Upper lobe of left lung (tissue), 6 donors: ENCODE measurements at regions not wholly inside any gene's neighbourhood (a gene's known extent, or its start where the extent isn't known, plus 50 kb on each side); places are given as distances from the start of the nearest gene placed in this dataset.
"Not testable (repeated sequence)": the region's sequence is repeated elsewhere in the genome, so short reads cannot be mapped to it uniquely, and the experiment has no call there.

Experiments
- ATAC-seq, 2 donors: fragments of 200-7000 bp; cut with Tn5 transposase; one replicate each; pipeline ENCODE4 v1.9.1; 2022; ENCODE audit warnings: mild to moderate bottlenecking in 2 of 2, moderate library complexity in 2 of 2; ENCODE audit not compliant: low FRiP score in 2 of 2
- DNase-seq, 2 donors: peaks; one replicate each; pipeline ENCODE4 v3.0.0-alpha.2; 2019 to 2020
- H3K27ac ChIP-seq, 4 donors: fragments of 200-600 bp; sonication (generic); one replicate each; pipeline ENCODE4 v1.5.1; 2016 to 2019
- H3K27me3 ChIP-seq, 4 donors: fragments of 200-600 bp; sonication (generic); one replicate each; pipeline ENCODE4 v1.5.1; 2017 to 2019
- H3K36me3 ChIP-seq, 4 donors: fragments of 200-600 bp; sonication (generic); one replicate each; pipeline ENCODE4 v1.5.1; 2016 to 2019
- H3K4me1 ChIP-seq, 4 donors: fragments of 200-600 bp; sonication (generic); one replicate each; pipeline ENCODE4 v1.5.1; 2018 to 2019
- H3K4me3 ChIP-seq, 4 donors: fragments of 200-600 bp; sonication (generic); one replicate each; pipeline ENCODE4 v1.5.1; 2017 to 2019; ENCODE audit warnings: mild to moderate bottlenecking in 2 of 4, moderate library complexity in 1 of 4
- H3K9me3 ChIP-seq, 4 donors: fragments of 200-600 bp; sonication (generic); one replicate each; pipeline ENCODE4 v1.5.1; 2018 to 2019
- POLR2A ChIP-seq, 4 donors: fragments of 450-650 bp; IDR thresholded peaks; one replicate each; pipeline ENCODE4 v1.5.1; 2016 to 2017; ENCODE audit warnings: antibody characterized with exemption in 4 of 4, mild to moderate bottlenecking in 2 of 4
- POLR2AphosphoS5 ChIP-seq, 2 donors: sonication (generic); formaldehyde crosslinking; IDR thresholded peaks; one replicate each; pipeline ENCODE4 v1.5.1; 2017; ENCODE audit warnings: antibody characterized with exemption in 2 of 2
- WGBS, 2 donors: methylation state at CpG; one replicate each; pipeline ENCODE4 v1.1.5; 2017 to 2018; 5-methylcytosine and 5-hydroxymethylcytosine counted together
- donor health status: DM: no; HTN: no; CAD: no; lungs with moderate emphysema.
- donor health status: DM: no; HTN: yes; CAD: no; lungs with severe emphysema.

GRCh38 chr1:120357046-120357445 is 57.8 kb upstream of the NBPF8 start:
- not testable (repeated sequence) for H3K4me1 ChIP-seq, H3K9me3 ChIP-seq, H3K4me3 ChIP-seq, H3K36me3 ChIP-seq, H3K27me3 ChIP-seq, H3K27ac ChIP-seq, ATAC-seq
- peak in 1 of 2 donors; percentile 54 for DNase-seq
- peak in 1 of 2 donors; percentile 38 for TF ChIP-seq POLR2AphosphoS5 (IDR thresholded peaks at IDR 0.05)
- 29 to 34% methylated on average over 4 of the region's 4 CpGs for WGBS, 2 donors

DNA sequence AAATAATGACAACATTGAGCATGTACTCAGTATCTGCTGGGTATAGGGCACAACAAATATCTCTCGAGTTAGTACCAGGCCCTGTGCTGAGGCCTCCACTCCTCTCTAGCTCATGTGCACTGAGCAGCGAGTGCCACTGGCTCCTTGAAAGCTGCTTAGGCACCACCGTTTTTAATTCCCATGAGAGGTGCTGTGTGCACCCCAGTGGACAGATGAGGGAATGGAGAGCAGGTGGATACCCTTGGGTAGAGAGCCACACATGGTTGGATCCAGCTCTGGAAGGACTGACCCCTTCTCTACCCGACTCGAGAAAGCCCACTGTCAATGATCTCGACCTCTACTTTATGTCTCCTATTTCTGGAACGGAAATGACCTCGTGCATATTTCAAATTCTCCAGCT is 58.7 kb upstream of the NBPF8 start:
- not testable (repeated sequence) for H3K9me3 ChIP-seq, H3K4me3 ChIP-seq, H3K4me1 ChIP-seq, H3K36me3 ChIP-seq, H3K27ac ChIP-seq, H3K27me3 ChIP-seq, ATAC-seq
- no CpG with 5 or more reads among the region's 8 CpGs for WGBS, 2 donors
- DNase-seq: peak in 1 of 2 donors; percentile 46

DNA sequence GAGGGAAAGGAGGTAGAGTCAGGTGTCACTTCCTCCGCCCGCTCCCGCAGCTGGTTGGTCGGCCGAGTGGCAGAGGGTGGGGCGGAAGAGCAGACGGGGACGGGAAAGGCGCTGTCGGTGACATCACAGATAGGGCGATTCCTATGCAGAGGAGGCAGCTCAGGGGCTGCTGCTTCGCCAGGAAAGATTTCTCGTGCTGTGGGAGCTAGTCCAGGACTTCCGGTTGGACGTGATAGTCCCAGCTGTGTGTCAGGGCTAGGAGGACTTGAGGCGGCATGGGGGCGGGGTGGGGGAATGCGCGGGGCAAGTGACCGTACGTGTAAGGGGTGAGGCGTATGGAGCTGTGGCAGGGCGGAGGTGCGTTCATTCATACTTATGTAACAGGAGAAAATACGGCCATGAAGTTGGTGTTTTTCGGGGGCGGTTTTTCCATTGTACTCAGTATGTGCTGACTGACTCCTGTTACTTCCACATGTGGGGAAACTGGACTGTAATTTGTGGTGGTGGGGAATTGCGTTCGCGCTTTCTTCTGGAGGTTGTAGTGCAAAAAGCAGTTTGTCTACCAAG is 60.1 kb upstream of the NBPF8 start:
- ATAC-seq (peak; percentile 94 to 98), DNase-seq (peak in 1 of 2 donors; percentile 70)
- not testable (repeated sequence) for H3K36me3 ChIP-seq, H3K9me3 ChIP-seq, H3K4me1 ChIP-seq, H3K27me3 ChIP-seq
- peak overlapping the region in 3 of 4 donors; percentile 69 to 77 (median 75) for H3K27ac ChIP-seq
- peak overlapping the region in 2 of 4 donors; percentile 21 to 34 for H3K4me3 ChIP-seq
- 9 to 15% methylated on average over 16 to 17 of the region's 30 CpGs for WGBS, 2 donors
- peak in 2 of 4 donors; percentile 21 to 72 for TF ChIP-seq POLR2A (IDR thresholded peaks at IDR 0.05)
- peak in 1 of 2 donors; percentile 56 for TF ChIP-seq POLR2AphosphoS5 (IDR thresholded peaks at IDR 0.05)

DNA sequence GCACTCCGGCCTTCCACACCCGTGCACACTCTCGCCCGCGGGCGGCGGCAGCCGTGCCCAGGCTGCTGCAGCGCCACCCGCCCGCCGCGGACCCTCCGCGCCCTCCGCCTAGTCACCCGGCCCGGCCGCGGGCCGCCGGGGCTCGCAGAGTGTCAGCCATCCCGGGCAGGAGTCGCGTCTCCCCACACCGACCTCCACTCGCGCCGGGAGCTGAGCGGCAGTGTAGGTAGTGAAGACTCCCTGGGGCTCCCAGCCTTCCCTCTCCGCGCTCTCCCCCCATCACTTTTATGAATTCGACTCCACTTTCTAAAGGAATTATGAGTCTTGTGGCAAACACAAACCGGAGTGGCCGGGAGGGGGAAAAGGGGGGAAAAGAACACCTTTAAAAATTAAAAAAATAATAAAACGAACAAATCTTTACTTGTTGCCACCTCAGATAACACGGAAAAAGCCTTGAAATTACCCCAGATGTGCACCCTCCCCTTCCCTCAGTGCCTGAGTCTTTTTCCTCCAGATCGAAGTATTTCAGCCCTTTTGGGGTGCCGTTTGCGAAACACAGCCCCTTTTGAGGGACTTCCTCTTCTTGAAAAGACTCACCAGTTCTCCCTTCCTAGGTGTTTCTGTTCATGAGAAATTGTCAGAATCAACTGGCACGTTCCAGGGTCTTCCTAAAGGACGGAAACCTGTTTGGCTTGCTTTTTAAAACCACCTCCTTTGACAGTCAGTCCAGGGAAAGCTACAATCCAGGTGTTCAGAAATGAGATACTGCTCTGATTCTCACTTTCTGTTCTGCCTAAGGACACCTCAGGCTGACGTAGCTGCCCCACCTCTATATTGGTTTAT is 72.4 kb upstream of the NBPF8 start:
- 8 to 10% methylated on average over 9 to 10 of the region's 44 CpGs for WGBS, 2 donors
- H3K27ac ChIP-seq: peak overlapping the region; percentile 17 to 86 (median 52)

DNA sequence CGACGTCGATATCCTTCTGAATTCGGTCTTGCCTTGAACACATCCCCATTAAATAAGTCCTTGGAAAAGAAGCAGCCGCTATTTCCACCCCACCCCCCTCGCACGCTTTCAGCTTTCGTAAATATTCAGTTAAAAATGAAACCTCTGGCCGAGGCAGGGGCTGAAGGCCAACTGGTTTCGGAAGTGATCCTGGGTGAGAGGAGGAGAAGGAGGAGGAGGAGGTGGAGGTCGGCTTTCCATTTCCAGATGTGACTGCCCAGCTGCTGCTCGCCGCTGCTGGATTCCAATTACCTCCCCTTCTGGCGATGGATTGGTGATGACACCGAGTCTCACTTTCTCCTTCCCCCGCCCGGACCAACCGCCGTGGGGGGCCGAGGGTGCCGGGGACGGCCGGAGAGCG is 73.1 kb upstream of the NBPF8 start:
- 1% methylated on average over 18 of the region's 24 CpGs; no CpG with 5 or more reads in 1 of the 2 donors for WGBS, 2 donors
- ATAC-seq (peak in 1 of 2 donors; percentile 72), DNase-seq (peak in 1 of 2 donors; percentile 24)
- TF ChIP-seq POLR2AphosphoS5 (IDR thresholded peaks at IDR 0.05): peak in 1 of 2 donors; percentile 33
- TF ChIP-seq POLR2A (IDR thresholded peaks at IDR 0.05): peak in 2 of 4 donors; percentile 43 to 47
- H3K36me3 ChIP-seq, H3K27me3 ChIP-seq, H3K4me1 ChIP-seq, H3K9me3 ChIP-seq: not testable (repeated sequence)
- peak overlapping the region in 3 of 4 donors; percentile 44 to 54 (median 53) for H3K4me3 ChIP-seq
- H3K27ac ChIP-seq: peak overlapping the region; percentile 48 to 86 (median 73)

More for the DNA sequence above, 72.4 kb upstream of the NBPF8 start:
- H3K4me3 ChIP-seq: peak overlapping the region in 3 of 4 donors; percentile 38 to 54 (median 44)
- H3K4me1 ChIP-seq, H3K27me3 ChIP-seq, ATAC-seq, H3K36me3 ChIP-seq, H3K9me3 ChIP-seq: not testable (repeated sequence)
- peak; percentile 21 to 46 for DNase-seq

DNA sequence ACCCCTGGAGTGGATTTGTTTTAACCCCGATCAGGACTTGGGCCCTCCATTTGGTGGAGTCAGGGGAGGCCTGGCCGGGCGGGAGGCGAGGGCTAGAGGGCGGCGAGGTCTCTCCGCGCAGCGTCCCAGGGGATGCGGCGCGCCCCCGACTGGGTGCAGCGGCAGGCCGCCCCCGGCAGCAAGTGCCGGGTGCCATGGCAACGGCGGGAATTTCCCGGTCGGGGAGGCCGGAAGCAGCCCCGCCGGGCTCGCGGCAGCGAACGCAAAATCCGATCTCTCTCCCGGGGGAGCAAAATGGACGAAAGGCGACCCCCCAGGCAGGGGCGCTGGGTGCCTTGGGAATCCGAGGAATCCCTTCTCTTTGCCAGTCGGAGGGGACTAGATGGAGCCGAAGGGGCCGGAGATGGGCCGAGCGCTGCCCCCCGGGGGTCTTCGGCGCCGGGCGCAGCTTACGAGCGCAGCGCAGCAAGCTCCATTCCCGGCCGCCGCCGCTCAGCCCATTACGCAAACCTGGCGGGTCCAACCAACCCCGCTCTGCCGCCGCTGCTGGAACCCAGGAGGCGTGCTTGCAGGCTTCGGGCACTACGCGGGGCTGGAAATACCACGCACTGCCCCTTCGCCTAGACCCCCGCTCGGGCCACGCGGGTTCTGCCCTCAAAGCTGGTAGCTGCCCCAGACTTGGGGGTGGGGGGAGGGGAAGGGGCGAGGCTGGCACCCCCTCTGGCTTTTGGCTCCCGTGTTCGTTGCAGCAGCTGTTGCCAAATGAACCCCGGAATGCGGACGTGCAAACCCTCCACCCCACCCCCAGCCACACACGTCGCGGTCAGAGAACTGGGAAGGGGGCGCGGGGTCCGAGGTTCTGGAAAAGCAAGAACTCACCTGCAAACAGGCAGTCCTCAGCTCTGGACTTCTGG is 73.7 kb upstream of the NBPF8 start:
- TF ChIP-seq POLR2AphosphoS5 (IDR thresholded peaks at IDR 0.05) (peak in 1 of 2 donors; percentile 39), POLR2A (IDR thresholded peaks at IDR 0.05) (peak in 1 of 4 donors; percentile 59)
- WGBS, 2 donors: 20% methylated on average over 1 of the region's 78 CpGs; no CpG with 5 or more reads in 1 of the 2 donors
- ATAC-seq, H3K36me3 ChIP-seq, H3K9me3 ChIP-seq, H3K27me3 ChIP-seq, H3K4me1 ChIP-seq: not testable (repeated sequence)
- peak; percentile 22 to 89 for DNase-seq
- H3K4me3 ChIP-seq: peak overlapping the region in 3 of 4 donors; percentile 44 to 54 (median 53)
- peak overlapping the region; percentile 72 to 86 (median 77) for H3K27ac ChIP-seq

- H3K36me3 ChIP-seq, H3K27ac ChIP-seq, DNase-seq, H3K27me3 ChIP-seq, H3K4me1 ChIP-seq, H3K4me3 ChIP-seq, ATAC-seq, H3K9me3 ChIP-seq: not testable (repeated sequence)
- 100% methylated on average over 1 of the region's 2 CpGs; no CpG with 5 or more reads in 1 of the 2 donors for WGBS, 2 donors
These were observed 99.1 kb upstream of the NBPF8 start for GRCh38 chr1:120315738-120316137.

DNA sequence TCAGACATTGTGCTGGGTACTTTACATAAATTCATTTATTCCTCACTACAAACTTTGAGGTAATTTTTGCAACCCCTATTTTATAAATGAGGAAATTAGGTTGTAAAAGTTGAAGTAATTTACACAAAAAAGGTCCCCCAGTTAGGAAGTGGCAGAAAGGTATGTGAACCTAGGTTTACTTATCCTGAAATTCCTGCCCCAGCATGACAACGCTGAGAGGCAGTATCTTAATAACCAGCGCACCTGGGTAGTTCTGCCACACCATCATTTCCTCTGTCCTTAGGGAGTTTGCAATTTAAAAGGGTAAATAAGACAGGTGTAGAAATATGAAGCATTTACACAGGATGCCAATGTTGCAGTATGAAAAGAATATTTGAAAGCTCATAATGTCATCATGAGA is 102.9 kb upstream of the NBPF8 start:
- no CpG with 5 or more reads among the region's 2 CpGs for WGBS, 2 donors
- H3K4me3 ChIP-seq, H3K9me3 ChIP-seq, ATAC-seq, DNase-seq, H3K27me3 ChIP-seq, H3K27ac ChIP-seq, H3K4me1 ChIP-seq, H3K36me3 ChIP-seq: not testable (repeated sequence)

DNA sequence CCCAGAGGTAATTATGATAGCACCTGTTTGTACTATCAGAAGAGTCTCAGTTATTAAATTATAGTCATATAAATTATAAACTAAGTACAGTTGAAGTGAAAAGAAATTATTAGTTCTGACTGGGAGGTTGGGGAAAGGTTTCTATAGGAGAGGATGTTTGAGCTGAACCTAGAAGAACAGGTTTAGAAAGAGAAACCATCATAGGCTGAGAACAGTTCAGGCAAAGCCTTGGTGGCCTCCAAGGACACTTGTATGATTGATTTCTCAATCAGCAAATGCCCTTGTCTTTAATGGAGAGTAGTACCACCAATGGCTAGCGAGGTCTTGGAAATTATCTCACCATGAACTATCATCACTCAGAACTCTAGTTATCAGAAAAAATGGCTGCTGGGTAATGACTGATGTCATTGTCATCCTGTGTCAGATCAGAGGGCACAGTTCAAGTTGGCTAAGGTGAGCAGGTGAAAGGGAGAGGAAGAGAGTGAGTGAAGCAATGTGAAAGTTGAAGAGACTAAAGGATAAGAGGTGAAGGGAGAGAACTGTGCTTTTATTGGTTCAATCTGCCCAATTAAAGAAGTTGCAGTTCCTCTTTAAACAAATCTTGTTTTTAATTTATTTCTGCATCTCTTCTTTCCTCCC is 105.8 kb upstream of the NBPF8 start:
- no CpG with 5 or more reads among the region's 1 CpG for WGBS, 2 donors
- not testable (repeated sequence) for H3K27ac ChIP-seq, ATAC-seq

GRCh38 chr1:120305046-120305445 is 109.8 kb upstream of the NBPF8 start:
- H3K27me3 ChIP-seq, H3K4me3 ChIP-seq, H3K36me3 ChIP-seq, H3K27ac ChIP-seq, H3K9me3 ChIP-seq, DNase-seq, H3K4me1 ChIP-seq: not testable (repeated sequence)
- peak; percentile 55 to 82 for ATAC-seq
- no CpG with 5 or more reads among the region's 3 CpGs for WGBS, 2 donors

More for the DNA sequence above, 105.8 kb upstream of the NBPF8 start:
- DNase-seq, H3K4me3 ChIP-seq, H3K4me1 ChIP-seq, H3K36me3 ChIP-seq, H3K9me3 ChIP-seq, H3K27me3 ChIP-seq: not testable (repeated sequence)

DNA sequence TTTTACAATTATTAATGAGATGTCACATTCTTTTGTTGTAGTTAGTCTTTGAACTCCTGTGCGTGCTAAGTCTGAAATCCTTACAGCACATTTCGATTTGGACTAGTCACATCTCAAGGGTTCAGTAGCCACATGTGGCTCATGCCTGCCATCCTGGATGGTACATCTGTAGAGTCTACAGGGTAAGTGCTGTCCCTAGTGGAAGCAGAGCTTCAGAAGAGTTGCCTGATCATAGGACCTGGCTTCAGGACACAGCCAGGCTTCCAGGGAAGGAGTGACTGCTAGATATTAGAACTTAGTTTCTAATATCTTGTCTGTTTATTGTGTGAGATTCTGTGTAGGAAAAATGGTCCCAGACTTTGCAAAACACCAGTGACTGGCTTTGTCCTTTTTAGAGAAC is 110.5 kb upstream of the NBPF8 start:
- DNase-seq, H3K9me3 ChIP-seq, H3K4me1 ChIP-seq, H3K36me3 ChIP-seq, H3K27me3 ChIP-seq, H3K4me3 ChIP-seq, H3K27ac ChIP-seq: not testable (repeated sequence)
- ATAC-seq: peak in 1 of 2 donors; percentile 45
- no CpG with 5 or more reads among the region's 2 CpGs for WGBS, 2 donors
